GM19455 (cell line): ENCODE measurements at regions not wholly inside any gene's neighbourhood (a gene's known extent, or its start where the extent isn't known, plus 50 kb on each side); places are given as distances from the start of the nearest gene placed in this dataset.
"Not testable (repeated sequence)": the region's sequence is repeated elsewhere in the genome, so short reads cannot be mapped to it uniquely, and the experiment has no call there.

Experiments used
- ATAC-seq: cut with Tn5 transposase; IDR thresholded peaks from one replicate; pipeline ENCODE4 v1.9.1; 2021; ENCODE audit not compliant: unreplicated experiment

DNA sequence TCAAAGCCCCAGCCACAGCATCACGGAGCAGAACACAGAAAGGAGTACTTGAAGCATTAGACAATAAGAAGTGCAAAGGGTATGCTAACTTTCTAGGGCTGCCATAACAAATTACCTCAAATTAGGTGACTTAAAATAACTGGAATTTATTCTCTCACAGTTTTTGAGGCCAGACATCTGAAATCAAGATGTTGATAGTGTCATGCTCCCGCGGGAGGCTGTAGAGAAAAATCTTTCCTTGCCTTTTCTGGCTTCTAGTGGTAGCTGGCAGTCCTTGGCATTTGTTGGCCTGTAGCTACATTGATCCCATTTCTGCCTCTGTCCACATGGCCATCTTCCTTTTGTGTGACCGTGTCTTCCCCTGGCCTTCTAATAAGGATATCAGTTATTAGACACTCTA, 51.9 kb upstream of the SPDL1 start:
- no peak for ATAC-seq

GRCh38 chr5:169527863-169528262, 55.7 kb upstream of the SPDL1 start:
- ATAC-seq, result no peak

GRCh38 chr5:169527066-169527465, 56.5 kb upstream of the SPDL1 start:
- ATAC-seq, result no peak

DNA sequence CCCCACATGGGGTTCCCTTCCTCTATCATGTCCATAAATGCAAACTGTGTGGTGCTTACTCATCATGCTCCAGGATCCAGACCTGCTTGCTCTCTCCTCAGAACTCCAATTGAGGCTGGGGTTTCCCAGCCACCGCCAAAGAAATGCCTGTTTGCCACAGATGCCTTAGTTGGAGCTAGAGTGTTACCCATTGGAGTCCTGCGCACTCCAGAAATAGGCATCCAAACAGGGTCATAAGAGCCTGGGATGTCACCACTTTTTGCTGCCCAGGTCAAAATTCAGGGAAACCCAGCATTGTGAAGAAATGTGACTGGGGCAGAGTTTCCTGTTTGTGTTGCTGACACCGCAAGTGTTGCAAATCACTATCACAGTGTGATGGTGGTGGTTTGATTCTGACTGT, 60.7 kb upstream of the SPDL1 start:
- ATAC-seq, result no peak

DNA sequence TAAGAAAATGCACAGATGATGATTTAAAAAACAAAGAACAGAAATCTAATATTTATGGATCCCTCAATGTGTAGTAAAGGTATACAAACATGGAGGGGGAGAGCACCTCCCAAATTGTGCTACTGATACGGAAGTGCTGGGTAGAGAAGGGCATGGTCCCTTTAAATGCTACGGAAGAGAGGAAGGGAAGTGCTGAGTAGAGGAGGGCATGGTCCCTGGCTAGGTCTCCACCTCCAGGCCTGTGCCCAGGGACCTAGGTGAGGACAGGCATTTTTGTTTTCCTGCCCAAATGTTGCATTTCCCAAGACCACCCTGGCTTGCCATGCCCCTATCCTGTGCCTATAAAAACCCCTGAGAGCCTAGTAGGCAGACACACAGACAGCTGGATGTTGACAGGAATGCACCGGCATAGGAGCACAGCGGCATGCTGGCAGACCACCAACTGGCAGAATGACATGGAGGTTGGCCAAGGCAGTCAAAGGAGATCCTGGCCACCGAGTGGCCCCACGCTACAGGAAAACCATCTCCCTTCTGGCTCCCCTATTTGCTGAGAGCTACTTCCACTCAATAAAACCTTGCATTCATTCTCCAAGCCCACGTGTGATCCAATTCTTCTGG, 62.1 kb upstream of the SPDL1 start:
- no peak for ATAC-seq

GRCh38 chr5:169519358-169519757, 64.2 kb upstream of the SPDL1 start:
- no peak for ATAC-seq

DNA sequence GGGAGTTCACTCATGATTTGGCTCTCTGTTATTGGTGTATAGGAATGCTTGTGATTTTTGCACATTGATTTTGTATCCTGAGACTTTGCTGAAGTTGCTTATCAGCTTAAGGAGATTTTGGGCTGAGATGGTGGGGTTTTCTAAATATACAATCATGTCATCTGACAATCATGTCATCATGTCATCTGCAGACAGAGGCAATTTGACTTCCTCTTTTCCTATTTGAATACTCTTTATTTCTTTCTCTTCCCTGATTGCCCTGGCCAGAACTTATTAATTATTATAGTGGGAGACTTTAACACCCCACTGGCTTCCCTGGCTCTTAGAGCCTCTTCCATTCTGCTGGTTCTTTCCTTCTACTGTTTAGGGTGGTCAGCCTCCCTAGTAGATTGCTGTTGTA, 64.8 kb upstream of the SPDL1 start:
- not testable (repeated sequence) for ATAC-seq

DNA sequence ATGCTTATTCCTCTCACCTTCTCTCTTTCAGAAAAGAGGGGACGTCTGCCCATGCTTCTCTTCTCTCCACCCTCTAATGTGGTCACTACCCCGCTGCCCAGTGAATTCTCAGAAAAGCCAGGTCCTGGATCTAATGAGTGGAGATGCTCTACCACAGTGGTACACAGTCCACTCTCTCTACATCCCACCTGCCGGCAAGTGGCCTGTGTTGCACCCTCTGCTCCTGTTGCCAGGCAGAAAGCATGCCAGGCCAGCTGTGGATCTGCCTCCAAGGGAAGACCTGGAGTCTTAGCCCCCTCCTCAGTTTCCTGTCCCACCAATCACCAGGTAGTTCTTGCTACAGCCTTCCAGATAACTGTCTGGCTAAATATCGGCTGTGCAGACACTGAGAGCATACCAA, 71.2 kb upstream of the SPDL1 start:
- ATAC-seq, result no peak

DNA sequence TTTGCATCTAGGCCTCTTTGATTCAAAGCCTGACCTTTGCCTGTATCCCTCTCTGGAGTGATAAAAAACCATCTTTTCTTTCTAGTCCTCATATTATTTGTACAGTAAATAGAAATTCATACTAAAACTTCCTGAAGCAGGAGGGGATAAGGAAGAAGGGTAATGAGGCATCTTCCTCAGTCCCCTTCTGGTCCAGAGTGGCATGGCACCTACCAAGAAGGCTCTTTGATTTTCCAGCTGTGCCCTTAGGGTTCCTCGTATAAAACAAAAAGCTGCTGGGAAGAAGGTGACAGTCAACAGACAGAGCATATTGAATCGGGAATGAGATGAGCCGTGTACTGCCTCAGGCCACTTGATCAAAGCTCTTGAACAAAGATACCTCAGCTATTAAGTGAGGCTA, 71.9 kb upstream of the SPDL1 start:
- no peak for ATAC-seq

- no peak for ATAC-seq
These were observed 76.5 kb upstream of the SPDL1 start for GRCh38 chr5:169507051-169507450.

DNA sequence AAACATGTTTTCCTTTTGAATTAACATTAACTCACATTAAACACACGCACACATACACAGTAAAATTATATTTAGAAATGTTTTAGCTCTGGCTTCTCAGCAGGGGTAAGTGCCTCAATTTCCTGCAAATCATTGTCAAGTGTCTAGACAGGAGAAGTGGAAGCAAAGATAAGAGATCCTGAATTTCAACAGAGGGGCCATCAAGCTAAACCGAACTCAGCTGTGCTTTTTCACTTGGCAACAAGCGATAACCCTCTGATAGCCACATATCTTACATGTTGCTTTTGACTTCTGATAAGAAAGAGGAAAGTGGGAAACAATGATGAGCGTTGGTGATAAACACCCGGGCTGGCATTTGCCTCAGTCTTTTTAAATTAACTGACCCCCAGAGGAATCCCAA, 79.7 kb upstream of the SPDL1 start:
- ATAC-seq, result no peak

DNA sequence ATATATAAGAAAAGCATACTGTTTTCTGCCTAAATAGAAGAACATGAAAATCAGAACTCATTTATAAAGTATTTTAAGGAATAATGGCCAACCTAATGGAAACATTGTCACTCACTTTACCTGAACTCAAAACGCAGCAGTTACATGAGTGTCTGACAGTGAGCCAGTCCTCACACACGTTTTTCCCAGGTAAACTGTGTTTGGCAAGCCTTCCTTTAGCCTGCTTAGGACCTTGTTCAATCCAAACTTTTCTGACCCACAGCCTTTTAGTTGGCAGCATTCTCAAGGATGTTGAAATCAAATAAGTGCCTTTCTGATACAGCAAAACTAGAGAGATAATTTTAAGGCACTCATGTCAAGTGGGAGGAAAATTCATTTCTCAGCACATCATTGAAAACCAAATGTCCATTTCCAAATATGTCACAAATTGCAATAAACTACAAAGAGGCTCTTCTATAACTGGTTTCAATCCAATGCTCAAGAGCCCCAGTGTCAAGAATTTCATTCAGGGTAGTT, 83.5 kb upstream of the SPDL1 start:
- no peak for ATAC-seq

GRCh38 chr5:169496878-169497277, 86.7 kb upstream of the SPDL1 start:
- no peak for ATAC-seq

DNA sequence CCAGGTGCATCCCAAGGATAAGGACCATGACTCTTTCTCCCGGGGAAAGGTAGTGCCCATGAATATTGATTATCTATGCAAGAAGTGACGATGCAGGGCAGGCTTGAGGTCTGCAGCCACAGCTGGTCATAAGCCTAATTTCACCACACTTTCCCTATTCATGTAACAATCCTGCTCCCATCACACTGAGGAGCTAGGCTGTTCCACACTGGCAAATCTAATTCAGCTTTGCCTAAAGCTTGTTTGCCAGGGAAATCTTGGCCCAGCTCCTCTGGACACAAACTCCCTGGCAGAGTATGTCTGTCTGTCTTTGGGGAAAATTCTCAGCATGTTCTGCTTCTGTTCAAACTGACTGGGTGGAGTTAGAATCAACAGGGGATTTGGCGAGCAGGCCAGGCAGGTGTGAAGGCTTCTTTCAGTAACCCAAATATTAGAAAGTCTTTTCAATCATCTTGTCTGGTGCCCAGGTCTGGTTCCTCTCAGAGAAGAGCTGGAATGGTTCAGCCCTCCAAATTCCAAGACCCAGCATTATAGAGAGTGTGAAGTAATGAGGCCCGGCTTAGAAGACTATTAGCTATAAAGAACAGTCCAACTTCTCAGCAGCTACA, 88.5 kb upstream of the SPDL1 start:
- no peak for ATAC-seq

- no peak for ATAC-seq
These were observed 89.1 kb upstream of the SPDL1 start for GRCh38 chr5:169494383-169494935.

DNA sequence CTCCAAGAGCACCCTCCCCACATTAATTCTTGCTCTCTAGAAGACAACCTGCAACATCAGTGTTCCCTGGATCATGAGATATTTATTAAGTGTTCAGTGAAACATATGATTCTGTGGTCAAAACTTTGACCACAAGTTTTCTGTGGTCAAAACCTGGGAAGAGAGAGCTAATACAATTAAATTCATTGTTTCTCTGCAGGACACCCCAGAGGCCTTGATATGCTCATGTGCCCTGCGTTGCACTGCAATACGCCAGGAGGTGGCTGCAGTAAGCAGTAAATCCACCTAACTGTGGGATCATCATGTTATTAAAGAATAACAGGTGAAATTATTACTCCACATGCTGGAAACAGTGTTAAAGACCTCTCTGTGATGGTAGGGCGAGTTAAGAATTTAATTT, 109.3 kb upstream of the SPDL1 start:
- no peak for ATAC-seq

- ATAC-seq, result no peak
These were observed 111.0 kb upstream of the SPDL1 start for GRCh38 chr5:169472544-169472943.

DNA sequence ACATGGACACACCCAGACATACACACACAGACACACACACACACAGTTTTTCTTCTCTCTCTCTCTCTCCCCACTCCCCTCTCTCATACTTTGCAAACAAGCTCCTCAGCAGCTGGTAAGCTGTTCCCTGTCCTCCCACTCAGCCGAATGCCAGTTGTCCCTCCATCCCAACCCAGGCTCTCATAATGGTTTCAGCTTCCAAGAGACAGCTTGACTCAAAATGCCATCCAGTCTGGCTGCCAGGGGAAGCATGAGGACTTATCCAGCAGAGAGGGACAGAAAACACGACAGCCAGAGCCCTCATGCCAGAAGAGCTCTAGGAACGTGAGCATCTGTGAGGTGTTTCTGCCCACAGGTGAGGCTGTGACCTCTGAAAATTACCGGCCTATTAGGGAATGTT, 112.6 kb upstream of the SPDL1 start:
- ATAC-seq, result no peak

DNA sequence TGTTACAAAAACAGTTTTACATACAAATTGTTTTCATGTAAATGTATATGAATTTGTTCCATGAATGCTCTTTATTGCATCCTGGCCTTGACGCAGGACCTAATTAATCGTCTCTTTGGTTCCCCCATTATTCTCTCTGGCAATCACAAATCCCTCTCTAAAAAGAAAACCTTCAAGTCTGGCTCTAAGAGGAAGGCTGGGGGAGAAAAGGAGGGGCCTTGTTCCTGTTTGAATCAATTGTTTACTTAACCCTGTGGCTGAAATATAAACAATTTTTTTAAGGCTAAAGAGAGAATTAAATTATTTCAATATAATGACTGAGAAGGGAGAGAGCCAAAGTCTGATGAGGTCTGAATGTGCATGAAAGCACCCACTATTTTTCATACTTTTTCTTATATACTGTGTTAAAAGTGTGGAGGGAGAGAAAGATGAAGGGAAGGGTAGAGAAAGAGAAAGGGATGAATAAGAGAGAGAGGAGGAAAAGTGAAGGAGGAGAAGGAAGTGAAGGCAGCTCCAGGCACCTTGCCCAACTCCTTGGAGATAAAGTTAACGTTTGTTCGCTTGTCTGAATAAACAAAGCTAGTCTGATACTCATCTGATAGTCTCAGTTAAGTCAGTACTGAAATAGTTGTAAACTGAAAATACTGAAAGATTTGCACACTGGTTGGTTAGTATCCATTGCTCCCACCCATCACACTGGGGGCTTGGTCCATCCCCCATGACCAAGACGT, 116.4 kb upstream of the SPDL1 start:
- ATAC-seq, result no peak

DNA sequence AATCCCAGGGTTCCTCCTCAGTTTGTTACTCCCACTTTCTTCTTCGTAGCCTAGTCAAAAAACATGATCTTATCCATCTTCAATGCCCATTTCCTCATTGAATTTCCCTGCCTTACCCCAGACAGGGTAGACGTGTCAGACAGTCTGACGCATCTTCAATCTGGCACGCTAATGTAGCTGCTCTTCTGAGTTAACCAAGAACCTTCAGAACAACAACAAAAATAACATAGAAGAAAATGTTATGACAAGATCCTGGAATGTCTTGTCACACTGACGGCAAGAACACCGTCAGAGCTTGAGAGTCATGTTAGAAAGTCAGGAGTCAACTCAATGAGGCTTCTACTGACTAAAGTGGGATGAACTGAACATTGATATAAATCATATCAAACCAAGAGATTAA, 122.7 kb upstream of the SPDL1 start:
- no peak for ATAC-seq

- no peak for ATAC-seq
These were observed 123.5 kb upstream of the SPDL1 start for GRCh38 chr5:169460123-169460522.

GRCh38 chr5:169458221-169458620, 125.4 kb upstream of the SPDL1 start:
- no peak for ATAC-seq
